Endothelial cell (in vitro differentiated cells): ENCODE measurements at regions not wholly inside any gene's neighbourhood (a gene's known extent, or its start where the extent isn't known, plus 50 kb on each side); places are given as distances from the start of the nearest gene placed in this dataset.

Experiments
- DNase-seq: peaks from one replicate; pipeline ENCODE4 v3.0.0; 2021; ENCODE audit warnings: low spot score
- H3K27ac Mint-ChIP-seq: one replicate; pipeline ENCODE4 v1.8.0; 2021; ENCODE audit warnings: mixed read lengths, inconsistent platforms; ENCODE audit not compliant: unreplicated experiment
- H3K27me3 Mint-ChIP-seq: one replicate; pipeline ENCODE4 v1.8.0; 2021; ENCODE audit warnings: mild to moderate bottlenecking, moderate library complexity, mixed read lengths, inconsistent platforms; ENCODE audit not compliant: unreplicated experiment
- H3K36me3 Mint-ChIP-seq: one replicate; pipeline ENCODE4 v1.8.0; 2021; ENCODE audit warnings: mild to moderate bottlenecking, low read depth, mixed read lengths, inconsistent platforms; ENCODE audit not compliant: unreplicated experiment
- H3K4me1 Mint-ChIP-seq: one replicate; pipeline ENCODE4 v1.8.0; 2021; ENCODE audit warnings: mild to moderate bottlenecking, mixed read lengths, inconsistent platforms; ENCODE audit not compliant: unreplicated experiment
- H3K4me3 Mint-ChIP-seq: one replicate; pipeline ENCODE4 v1.8.0; 2021; ENCODE audit warnings: mild to moderate bottlenecking, mixed read lengths, inconsistent platforms; ENCODE audit not compliant: unreplicated experiment
- H3K9me3 Mint-ChIP-seq: one replicate; pipeline ENCODE4 v1.8.0; 2021; ENCODE audit warnings: mixed read lengths, inconsistent platforms; ENCODE audit not compliant: unreplicated experiment
- CTCF ChIP-seq: fragments of 200-600 bp; sonication (generic); IDR thresholded peaks from one replicate; pipeline ENCODE4 v1.5.0; 2021; ENCODE audit warnings: antibody characterized with exemption; ENCODE audit not compliant: unreplicated experiment

GRCh38 chr12:76641073-76641472 is 81.5 kb upstream of the OSBPL8 start:
- no peaks in the 10 kb centered on the region for H3K9me3 Mint-ChIP-seq
- H3K27ac Mint-ChIP-seq: no peak overlapping the region
- no peaks in the 10 kb centered on the region for H3K27me3 Mint-ChIP-seq
- H3K4me3 Mint-ChIP-seq: no peak overlapping the region
- no peak for TF ChIP-seq CTCF
- no peak for DNase-seq
- peaks cover 2% of the 10 kb centered on the region for H3K36me3 Mint-ChIP-seq
- H3K4me1 Mint-ChIP-seq: peaks cover 7% of the 10 kb centered on the region

GRCh38 chr12:76641961-76642360 is 82.4 kb upstream of the OSBPL8 start:
- H3K4me3 Mint-ChIP-seq: no peak overlapping the region
- H3K36me3 Mint-ChIP-seq: peaks cover 4% of the 10 kb centered on the region
- no peaks in the 10 kb centered on the region for H3K4me1 Mint-ChIP-seq
- no peak overlapping the region for H3K27ac Mint-ChIP-seq
- no peak for TF ChIP-seq CTCF
- H3K27me3 Mint-ChIP-seq: no peaks in the 10 kb centered on the region
- no peaks in the 10 kb centered on the region for H3K9me3 Mint-ChIP-seq
- no peak for DNase-seq

- peaks cover 4% of the 10 kb centered on the region for H3K36me3 Mint-ChIP-seq
- no peak overlapping the region for H3K27ac Mint-ChIP-seq
- H3K4me3 Mint-ChIP-seq: no peak overlapping the region
- H3K27me3 Mint-ChIP-seq: no peaks in the 10 kb centered on the region
- H3K9me3 Mint-ChIP-seq: no peaks in the 10 kb centered on the region
- no peak for TF ChIP-seq CTCF
- peaks cover 4% of the 10 kb centered on the region for H3K4me1 Mint-ChIP-seq
- DNase-seq: no peak
Measured at GRCh38 chr12:76643438-76643837, 83.9 kb upstream of the OSBPL8 start.

- Mint-ChIP-seq H3K4me1 (peaks cover 7% of the 10 kb centered on the region), H3K36me3 (peaks cover 4% of the 10 kb centered on the region), H3K27ac (no peak overlapping the region), H3K4me3 (no peak overlapping the region), H3K27me3 (no peaks in the 10 kb centered on the region), H3K9me3 (no peaks in the 10 kb centered on the region)
- DNase-seq: no peak
- no peak for TF ChIP-seq CTCF
Measured at GRCh38 chr12:76644950-76645349, 85.4 kb upstream of the OSBPL8 start.

- Mint-ChIP-seq H3K27me3 (no peaks in the 10 kb centered on the region), H3K27ac (no peak overlapping the region), H3K36me3 (peaks cover 4% of the 10 kb centered on the region), H3K9me3 (no peaks in the 10 kb centered on the region), H3K4me1 (peaks cover 7% of the 10 kb centered on the region), H3K4me3 (peak overlapping the region; percentile 54)
- no peak for DNase-seq
- no peak for TF ChIP-seq CTCF
Measured at GRCh38 chr12:76645934-76646333, 86.4 kb upstream of the OSBPL8 start.
